ENCODE measurements at regions not wholly inside any gene's neighbourhood (a gene's known extent, or its start where the extent isn't known, plus 50 kb on each side); places are given as distances from the start of the nearest gene placed in this dataset.
"Not testable (repeated sequence)": the region's sequence is repeated elsewhere in the genome, so short reads cannot be mapped to it uniquely, and the experiment has no call there.

- no peak for DNase-seq
Measured at GRCh38 chr6:14379568-14379967, 262.0 kb downstream of the CD83 start.

GRCh38 chr6:14380086-14380820, 262.7 kb downstream of the CD83 start:
- DNase-seq = no peak

- DNase-seq = no peak
Measured at GRCh38 chr6:14380901-14381828, 263.6 kb downstream of the CD83 start.

GRCh38 chr6:14381829-14382677, 264.5 kb downstream of the CD83 start:
- DNase-seq = no peak

- no peak for DNase-seq
Measured at GRCh38 chr6:14382678-14383236, 265.2 kb downstream of the CD83 start.

GRCh38 chr6:14383393-14384174, 266.0 kb downstream of the CD83 start:
- no peak for DNase-seq

- peak; percentile 93 for DNase-seq
Measured at GRCh38 chr6:14384175-14384949, 266.8 kb downstream of the CD83 start.

GRCh38 chr6:14386263-14386662, 268.7 kb downstream of the CD83 start:
- no peak for DNase-seq

- DNase-seq = no peak
Measured at GRCh38 chr6:14386668-14387067, 269.1 kb downstream of the CD83 start.

GRCh38 chr6:14388371-14388770, 270.8 kb downstream of the CD83 start:
- no peak for DNase-seq

- not testable (repeated sequence) for DNase-seq
Measured at GRCh38 chr6:14389776-14390175, 272.2 kb downstream of the CD83 start.

GRCh38 chr6:14390805-14391204, 273.2 kb downstream of the CD83 start:
- DNase-seq = no peak

GRCh38 chr6:14393910-14394309, 276.3 kb downstream of the CD83 start:
- DNase-seq = no peak

GRCh38 chr6:14396392-14396791, 278.8 kb downstream of the CD83 start:
- no peak for DNase-seq

- DNase-seq = no peak
Measured at GRCh38 chr6:14396826-14397517, 279.4 kb downstream of the CD83 start.

GRCh38 chr6:14397518-14397901, 279.9 kb downstream of the CD83 start:
- no peak for DNase-seq

- no peak for DNase-seq
Measured at GRCh38 chr6:14398953-14399352, 281.4 kb downstream of the CD83 start.

- DNase-seq = no peak
Measured at GRCh38 chr6:14399635-14400034, 282.1 kb downstream of the CD83 start.

GRCh38 chr6:14401246-14401645, 283.7 kb downstream of the CD83 start:
- no peak for DNase-seq

GRCh38 chr6:14406614-14407331, 289.2 kb downstream of the CD83 start:
- no peak for DNase-seq
